GM19324 (cell line): ENCODE measurements at regions not wholly inside any gene's neighbourhood (a gene's known extent, or its start where the extent isn't known, plus 50 kb on each side); places are given as distances from the start of the nearest gene placed in this dataset.

Source experiments
- ATAC-seq: cut with Tn5 transposase; IDR thresholded peaks from one replicate; pipeline ENCODE4 v1.9.1; 2021; ENCODE audit warnings: mild to moderate bottlenecking, moderate library complexity; ENCODE audit not compliant: unreplicated experiment, low FRiP score

DNA sequence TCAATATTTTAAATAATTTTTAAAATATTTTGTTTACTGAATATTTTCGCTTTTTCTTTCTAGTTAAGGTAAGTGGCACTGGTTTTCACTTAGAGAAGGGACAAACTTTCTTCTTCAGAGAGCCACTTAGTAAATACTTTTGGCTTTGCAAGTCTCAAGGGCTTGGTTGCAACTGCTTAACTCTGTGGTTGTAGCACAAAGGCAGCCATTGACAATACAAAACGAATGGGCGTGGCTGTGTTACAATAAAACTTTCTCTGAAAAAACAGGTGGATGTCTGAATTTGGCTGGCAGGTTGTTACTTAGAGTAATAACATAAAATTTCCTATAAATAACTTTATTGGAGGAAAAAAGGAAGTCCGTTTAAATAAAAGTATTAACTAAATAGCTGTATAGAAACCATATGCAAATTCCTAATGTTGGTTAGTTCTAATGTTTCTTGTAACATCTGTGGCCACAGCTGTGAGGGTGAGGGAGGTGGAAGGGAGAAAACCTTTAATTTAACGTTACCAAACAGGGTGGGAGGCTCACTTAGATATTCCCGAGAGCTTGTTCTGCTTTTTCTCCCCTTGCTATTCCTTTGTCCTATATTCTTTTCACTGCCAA is 62.4 kb upstream of the TNP1 start:
- no peak for ATAC-seq

DNA sequence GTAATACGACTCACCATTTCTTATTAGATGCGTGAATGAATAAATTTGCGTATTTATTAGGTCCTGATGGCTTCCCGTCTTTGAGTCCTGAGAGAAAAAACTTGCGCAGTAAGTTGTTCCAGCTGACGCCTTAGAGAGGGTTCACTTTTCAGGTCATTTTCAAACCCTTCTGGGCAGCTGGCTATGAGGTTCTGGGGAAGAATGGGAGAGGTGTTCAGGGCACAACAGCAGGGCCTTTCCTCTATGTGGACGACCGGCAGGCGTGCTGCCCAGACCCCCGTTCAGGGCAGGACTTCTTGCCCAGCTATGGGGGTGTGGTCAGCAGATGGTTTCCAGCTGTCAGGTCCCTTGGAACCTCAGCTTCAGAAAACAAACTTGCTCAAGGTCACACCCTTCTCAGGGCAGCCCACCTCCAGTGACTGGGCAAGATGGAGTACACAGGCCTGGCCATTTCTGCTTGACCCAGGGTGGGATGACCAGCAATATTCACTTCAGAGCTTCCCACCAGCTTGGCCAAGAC is 61.1 kb upstream of the TNP1 start:
- ATAC-seq, result no peak

DNA sequence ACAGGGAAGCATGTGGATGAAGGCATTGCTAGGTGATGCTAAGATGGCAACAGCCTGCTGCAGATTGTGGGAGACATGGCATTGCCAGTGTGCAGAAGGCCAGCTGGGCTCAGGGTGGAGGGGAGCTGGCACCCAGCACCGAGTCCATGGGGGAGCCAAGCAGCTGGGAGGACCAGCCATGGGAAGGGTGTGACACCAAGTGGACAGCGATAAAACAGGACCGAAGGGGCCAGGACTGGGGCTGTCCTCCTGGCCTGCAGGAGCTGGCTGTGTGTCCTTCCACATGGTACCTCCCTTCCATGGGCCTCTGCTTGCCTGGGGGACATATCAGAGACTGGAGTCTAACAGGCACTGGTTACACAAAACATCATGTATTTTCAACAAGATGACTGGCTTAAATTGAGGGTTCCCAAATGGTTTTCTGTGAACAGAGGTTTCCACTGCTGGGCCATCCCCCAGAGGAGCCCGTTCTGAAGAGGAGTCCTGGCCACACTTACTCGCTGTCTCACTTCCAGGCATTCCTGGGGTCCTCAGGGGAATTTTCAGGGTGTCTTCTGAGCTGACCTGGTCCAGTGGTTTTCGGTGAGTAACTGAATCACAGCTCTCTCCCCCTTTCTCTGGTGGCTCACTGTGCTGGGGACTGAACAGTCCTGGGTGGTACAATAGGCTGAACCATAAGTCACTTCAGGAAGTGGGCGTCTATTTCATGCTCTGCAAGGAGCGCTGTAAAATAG is 60.4 kb upstream of the TNP1 start:
- ATAC-seq, result no peak

DNA sequence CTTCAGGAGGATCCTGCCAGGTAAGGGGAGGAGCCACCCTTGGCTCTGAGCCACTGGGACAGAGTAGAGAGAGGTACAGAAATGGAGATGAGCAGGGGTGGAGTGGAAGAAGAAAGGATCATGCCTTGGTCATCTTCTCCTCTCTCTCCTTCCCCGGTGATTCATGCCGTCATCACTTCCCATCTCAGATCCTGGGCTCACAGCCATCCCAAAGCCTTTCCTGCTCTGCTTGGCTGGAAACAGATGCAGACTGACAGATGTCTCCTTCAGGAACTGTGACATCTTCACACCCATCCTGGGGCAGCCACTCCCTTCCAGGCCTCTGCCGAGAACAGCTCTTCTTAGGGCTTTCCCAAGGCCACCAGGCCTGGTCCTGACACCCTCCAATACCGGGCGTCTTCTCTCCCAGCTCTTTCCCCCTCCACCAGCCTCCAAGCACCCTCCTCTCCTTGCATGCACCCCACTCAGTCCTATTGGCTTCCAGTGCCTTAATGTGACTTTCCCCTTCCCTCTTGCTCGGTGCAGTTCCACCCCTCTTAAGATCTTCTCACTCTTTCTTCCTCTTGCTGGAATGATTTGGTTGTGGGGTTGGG is 58.3 kb upstream of the TNP1 start:
- ATAC-seq, result no peak

DNA sequence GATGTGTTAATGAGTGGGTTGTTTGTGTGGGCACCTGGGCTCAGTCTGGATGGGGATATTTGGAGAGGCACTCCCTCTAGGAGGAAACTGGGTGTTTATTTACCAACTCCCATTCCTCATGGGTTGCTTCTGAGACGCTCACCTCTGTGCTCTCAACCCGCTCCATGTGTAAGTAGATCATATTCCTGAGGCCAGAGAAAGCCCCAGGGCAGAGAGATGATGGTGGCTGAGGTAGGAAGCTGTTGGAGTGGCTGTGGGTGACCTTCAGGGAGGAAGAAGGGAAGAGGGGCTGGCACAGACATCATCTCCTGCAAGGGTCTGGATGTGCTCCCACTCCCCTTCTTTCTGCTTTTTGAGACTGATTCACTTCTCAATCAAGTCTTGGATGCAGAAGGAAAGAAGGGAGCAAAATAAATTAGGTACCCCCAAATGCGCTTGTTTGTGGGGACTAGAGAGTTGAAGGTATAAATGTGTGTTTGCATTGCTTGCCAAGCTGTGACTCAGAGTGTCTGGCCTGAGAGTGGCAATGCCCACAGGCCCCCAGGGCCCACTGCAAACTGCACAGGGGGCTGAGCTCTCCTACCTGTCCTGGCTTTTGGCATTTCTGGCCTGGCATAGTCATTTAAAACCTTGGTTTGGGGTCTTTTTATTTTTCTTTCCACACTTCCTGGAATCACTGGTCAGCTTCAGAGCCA is 57.2 kb upstream of the TNP1 start:
- ATAC-seq, result no peak

DNA sequence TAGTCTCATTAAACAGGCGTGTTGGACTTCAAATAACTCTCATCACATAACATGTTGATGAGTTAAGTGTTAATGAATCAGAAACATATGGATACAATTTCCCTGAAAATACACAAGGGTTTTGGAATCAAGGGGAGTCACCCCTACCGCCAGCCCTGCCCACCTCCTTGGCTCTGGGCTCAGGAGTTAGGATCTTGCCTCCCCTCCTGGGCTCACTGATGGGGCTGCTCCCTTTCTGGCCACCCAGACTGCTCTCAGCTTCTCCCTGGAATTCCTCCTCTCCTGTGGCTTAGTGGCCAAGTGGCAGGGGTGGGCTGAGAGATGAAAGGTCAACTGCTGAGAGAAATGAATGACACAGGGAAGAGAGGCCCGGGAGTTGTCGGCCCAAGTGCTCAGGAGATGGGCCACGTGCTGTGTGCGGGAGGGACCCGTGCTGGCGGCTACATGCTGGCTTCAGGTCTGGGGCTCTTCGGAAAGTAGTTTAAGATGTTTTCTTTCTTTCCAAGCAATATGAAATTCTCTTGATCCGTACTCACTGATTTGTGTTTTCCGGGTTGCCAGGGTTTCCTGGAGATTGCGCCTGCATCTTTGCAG is 55.8 kb upstream of the TNP1 start:
- no peak for ATAC-seq

DNA sequence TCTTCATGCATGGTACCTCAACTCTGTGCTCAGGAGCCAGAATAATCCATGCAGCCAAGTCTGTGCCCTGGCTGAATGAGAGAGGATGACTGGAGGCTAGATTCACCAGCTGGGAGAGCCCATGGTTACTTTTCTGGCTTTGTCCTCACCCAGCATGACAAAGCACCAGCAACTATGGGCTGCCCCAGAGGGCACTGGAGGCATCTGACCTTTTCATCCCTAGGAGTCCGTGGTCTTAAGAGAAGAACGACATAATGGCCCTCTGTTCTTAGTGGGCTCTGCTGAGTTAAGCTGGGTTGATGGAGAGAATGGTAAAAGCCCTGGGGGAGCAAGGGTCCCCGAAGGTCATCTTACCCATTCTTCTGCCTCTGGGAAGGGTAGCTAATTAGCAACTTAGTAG is 54.6 kb upstream of the TNP1 start:
- no peak for ATAC-seq

DNA sequence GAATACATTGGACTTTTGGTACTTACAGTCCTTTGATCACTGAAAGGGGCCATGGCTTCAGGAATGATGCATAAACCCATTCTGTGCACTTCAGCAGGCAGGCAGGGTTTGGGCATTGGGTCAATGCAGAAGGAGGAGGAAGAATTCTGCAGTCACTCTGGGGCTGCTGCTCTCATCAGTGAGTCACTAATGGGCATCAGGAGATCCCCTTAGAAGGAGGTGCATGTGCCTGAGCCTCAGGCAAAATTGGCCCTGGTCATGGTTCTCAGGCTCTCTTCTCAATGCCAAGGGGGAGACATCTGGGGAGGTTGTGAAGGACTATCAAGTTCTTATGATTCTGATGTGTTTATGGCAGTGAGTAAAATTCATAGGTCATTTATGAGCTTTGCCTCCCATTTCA is 52.0 kb upstream of the TNP1 start:
- no peak for ATAC-seq

DNA sequence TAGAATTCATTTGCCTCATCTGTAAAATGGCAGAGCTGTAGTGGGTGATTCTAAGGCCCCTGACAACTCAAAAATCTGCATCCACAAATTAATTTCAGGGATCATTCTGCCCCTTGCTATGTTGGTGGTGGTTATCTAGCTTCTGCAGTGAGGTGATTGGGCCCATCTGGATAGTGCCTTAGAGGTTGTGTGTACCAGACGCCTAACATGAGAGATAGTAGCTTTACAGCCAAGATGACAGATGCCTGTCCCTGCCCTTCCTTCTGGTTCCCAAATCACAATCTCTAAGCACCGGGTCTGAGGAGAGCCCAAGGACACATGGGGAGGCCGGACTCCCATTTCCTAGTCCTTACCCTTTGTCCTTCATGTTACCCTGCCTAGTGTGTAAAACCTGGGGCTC is 51.1 kb upstream of the TNP1 start:
- ATAC-seq, result no peak

DNA sequence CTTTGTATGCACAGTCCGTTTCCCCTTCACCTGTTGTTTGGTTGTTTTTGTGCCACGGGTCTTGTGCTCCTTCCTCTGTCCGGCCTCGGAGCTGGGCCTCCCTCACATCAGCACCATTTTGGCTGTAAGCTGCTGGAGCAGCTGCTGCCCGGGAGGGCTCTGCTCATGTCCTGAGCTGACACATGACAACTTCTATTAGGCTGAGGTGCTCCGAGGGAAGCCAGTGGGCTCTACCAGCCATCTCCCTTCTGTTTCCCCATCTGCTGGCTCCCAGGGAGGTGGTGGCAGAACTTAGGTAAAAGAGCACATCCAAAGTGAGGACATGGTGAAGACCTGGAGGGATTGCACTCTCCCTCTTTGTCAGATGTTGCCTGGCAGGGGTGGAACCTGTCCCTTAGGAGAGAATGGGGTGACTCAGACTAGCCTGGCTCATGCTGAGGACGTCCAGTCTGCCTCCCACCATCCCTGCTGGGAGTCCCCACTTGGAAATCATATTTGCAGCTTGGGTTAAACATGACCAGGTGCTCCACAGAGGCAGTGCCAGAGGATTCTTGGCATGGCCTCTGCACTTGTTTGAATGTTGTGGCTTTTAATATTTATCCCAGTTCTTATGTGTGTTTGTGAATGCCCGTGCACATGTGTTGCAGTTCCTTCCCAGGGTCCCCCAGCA is 49.8 kb upstream of the TNP1 start:
- ATAC-seq, result no peak
